ENCODE measurements at regions not wholly inside any gene's neighbourhood (a gene's known extent, or its start where the extent isn't known, plus 50 kb on each side); places are given as distances from the start of the nearest gene placed in this dataset.

GRCh38 chr22:48665311-48665995 lies 1162.2 kb downstream of the BRD1 start:
- DNase-seq: no peak

- DNase-seq: no peak
These were observed 1163.1 kb downstream of the BRD1 start for GRCh38 chr22:48664586-48664985.

GRCh38 chr22:48663297-48663696 lies 1164.4 kb downstream of the BRD1 start:
- no peak for DNase-seq

- DNase-seq: no peak
These were observed 1165.1 kb downstream of the BRD1 start for GRCh38 chr22:48662476-48663135.

- DNase-seq: no peak
These were observed 1165.7 kb downstream of the BRD1 start for GRCh38 chr22:48661984-48662383.

GRCh38 chr22:48660790-48661740 lies 1166.6 kb downstream of the BRD1 start:
- no peak for DNase-seq

- no peak for DNase-seq
These were observed 1167.4 kb downstream of the BRD1 start for GRCh38 chr22:48660104-48660789.

GRCh38 chr22:48659404-48659996 lies 1168.2 kb downstream of the BRD1 start:
- DNase-seq: no peak

GRCh38 chr22:48658871-48659270 lies 1168.8 kb downstream of the BRD1 start:
- DNase-seq: no peak

GRCh38 chr22:48658246-48658645 lies 1169.4 kb downstream of the BRD1 start:
- DNase-seq: no peak

GRCh38 chr22:48654492-48654891 lies 1173.2 kb downstream of the BRD1 start:
- no peak for DNase-seq

- DNase-seq: no peak
These were observed 1173.7 kb downstream of the BRD1 start for GRCh38 chr22:48653929-48654328.

- no peak for DNase-seq
These were observed 1174.4 kb downstream of the BRD1 start for GRCh38 chr22:48653306-48653705.

GRCh38 chr22:48652796-48653195 lies 1174.9 kb downstream of the BRD1 start:
- no peak for DNase-seq

- DNase-seq: no peak
These were observed 1175.6 kb downstream of the BRD1 start for GRCh38 chr22:48651981-48652538.

GRCh38 chr22:48651036-48651890 lies 1176.4 kb downstream of the BRD1 start:
- DNase-seq: no peak

- DNase-seq: no peak
These were observed 1177.2 kb downstream of the BRD1 start for GRCh38 chr22:48650323-48651035.

- no peak for DNase-seq
These were observed 1178.2 kb downstream of the BRD1 start for GRCh38 chr22:48649466-48649865.

GRCh38 chr22:48649031-48649430 lies 1178.6 kb downstream of the BRD1 start:
- no peak for DNase-seq

Measured in activated naive CD4-positive, alpha-beta T cell treated with anti-CD3 and anti-CD28 coated beads, Interleukin-2, amount 50 U/mL, for 16 hours (primary cell).